Stimulated activated naive CD8-positive, alpha-beta T cell treated with anti-CD3 and anti-CD28 coated beads, Interleukin-15, Interleukin-2, amounts not matched to agents 100 ng/mL and 50 ng/mL, for 24 hours (primary cell): ENCODE measurements at regions not wholly inside any gene's neighbourhood (a gene's known extent, or its start where the extent isn't known, plus 50 kb on each side); places are given as distances from the start of the nearest gene placed in this dataset.
"Not testable (repeated sequence)": the region's sequence is repeated elsewhere in the genome, so short reads cannot be mapped to it uniquely, and the experiment has no call there.

Experiments used
- H3K27ac Mint-ChIP-seq: one replicate; pipeline ENCODE4 v1.8.0; 2021; ENCODE audit warnings: mild to moderate bottlenecking, mixed read lengths
- H3K27me3 Mint-ChIP-seq: one replicate; pipeline ENCODE4 v1.8.0; 2021; ENCODE audit warnings: mixed read lengths
- H3K36me3 Mint-ChIP-seq: one replicate; pipeline ENCODE4 v1.8.0; 2021; ENCODE audit warnings: low read depth, mixed read lengths
- H3K4me1 Mint-ChIP-seq: one replicate; pipeline ENCODE4 v1.8.0; 2021; ENCODE audit warnings: low read depth, mixed read lengths
- H3K4me3 Mint-ChIP-seq: one replicate; pipeline ENCODE4 v1.8.0; 2021; ENCODE audit warnings: mild to moderate bottlenecking, mixed read lengths
- H3K9me3 Mint-ChIP-seq: one replicate; pipeline ENCODE4 v1.8.0; 2021; ENCODE audit warnings: mixed read lengths

DNA sequence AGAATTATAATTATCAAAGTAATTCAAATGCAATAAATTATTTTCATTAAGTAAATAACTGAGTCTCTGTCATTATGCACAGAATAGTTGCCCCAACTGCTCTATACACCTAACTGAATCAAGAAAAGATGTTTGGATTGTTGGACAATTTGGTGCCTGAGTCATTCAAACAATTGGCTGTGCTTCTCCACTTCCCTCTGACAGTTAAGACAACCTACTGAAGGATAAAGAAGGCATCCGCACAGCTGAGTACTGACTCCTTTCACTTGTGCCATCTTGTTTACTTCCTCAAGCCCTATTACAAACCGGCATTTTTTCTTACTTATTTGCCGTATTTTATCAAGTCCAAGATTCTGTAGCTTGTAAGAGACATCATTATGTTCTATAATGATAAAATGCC is 110.6 kb upstream of the C1QTNF7 start:
- Mint-ChIP-seq H3K36me3 (no peaks in the 10 kb centered on the region), H3K27me3 (peaks cover 7% of the 10 kb centered on the region), H3K27ac (no peak overlapping the region), H3K4me1 (no peaks in the 10 kb centered on the region), H3K4me3 (no peak overlapping the region), H3K9me3 (no peaks in the 10 kb centered on the region)

DNA sequence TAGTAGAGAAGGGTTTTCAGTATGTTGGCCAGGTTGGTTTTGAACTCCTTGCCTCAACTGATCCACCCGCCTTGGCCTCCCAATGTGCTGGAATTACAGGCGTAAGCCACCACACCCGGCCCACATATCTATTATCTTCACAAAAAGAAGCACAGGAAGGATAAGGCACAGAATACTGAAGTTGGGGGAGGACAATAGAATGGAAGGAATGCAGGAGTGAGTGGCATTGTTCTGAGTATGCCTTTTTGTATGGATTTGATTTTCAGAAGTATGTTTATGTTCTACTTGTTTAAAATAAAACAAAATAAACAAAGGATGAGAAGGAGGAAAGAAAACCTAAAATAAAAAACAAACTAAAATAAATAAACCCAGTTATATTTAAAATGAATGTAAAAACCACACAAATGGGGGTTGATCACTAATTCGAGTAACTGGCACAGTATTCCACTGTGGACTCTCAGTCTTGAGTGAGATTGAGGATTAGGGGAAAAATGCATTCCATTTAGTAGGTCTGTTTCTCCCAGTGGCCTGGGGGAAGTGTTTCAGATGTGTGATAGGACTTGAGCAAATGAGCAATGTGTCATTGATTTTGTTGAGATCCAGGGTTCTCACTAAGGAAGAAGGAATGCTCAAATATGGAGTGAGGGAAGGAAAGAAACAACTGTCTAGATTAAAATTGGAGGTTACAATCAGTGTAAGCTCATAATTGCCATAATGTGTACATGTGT is 109.0 kb upstream of the C1QTNF7 start:
- no peak overlapping the region for H3K4me3 Mint-ChIP-seq
- H3K4me1 Mint-ChIP-seq = no peaks in the 10 kb centered on the region
- no peaks in the 10 kb centered on the region for H3K9me3 Mint-ChIP-seq
- H3K27me3 Mint-ChIP-seq = peaks cover 8% of the 10 kb centered on the region
- H3K27ac Mint-ChIP-seq = no peak overlapping the region
- H3K36me3 Mint-ChIP-seq = no peaks in the 10 kb centered on the region

DNA sequence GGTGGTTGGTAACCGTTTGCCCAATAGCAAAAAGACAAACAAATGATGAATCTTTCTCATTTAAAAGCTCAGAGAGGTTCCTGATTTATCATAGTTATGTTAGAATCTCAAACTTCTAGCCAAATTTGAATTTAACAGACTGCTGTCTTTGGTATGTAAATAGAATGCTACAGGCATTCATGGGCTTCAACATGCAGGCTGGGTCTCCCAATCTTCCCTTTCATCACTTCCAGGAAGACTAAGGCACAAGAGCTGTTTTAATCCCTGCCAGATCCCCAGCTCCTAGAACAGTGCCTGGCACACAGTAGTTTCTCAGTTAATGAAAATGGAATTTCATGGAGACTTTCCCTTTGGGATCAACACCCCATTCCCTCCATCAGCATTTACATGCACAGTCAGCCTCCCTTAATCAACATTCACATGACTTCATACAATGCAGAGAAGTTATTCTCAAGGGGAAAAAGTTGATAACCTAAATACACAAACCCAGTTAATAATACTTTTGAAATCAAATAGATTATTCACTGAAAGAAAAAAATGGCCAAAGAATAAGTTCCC is 107.6 kb upstream of the C1QTNF7 start:
- H3K27ac Mint-ChIP-seq = no peak overlapping the region
- no peaks in the 10 kb centered on the region for H3K4me1 Mint-ChIP-seq
- no peak overlapping the region for H3K4me3 Mint-ChIP-seq
- peaks cover 8% of the 10 kb centered on the region for H3K27me3 Mint-ChIP-seq
- H3K9me3 Mint-ChIP-seq = no peaks in the 10 kb centered on the region
- no peaks in the 10 kb centered on the region for H3K36me3 Mint-ChIP-seq

DNA sequence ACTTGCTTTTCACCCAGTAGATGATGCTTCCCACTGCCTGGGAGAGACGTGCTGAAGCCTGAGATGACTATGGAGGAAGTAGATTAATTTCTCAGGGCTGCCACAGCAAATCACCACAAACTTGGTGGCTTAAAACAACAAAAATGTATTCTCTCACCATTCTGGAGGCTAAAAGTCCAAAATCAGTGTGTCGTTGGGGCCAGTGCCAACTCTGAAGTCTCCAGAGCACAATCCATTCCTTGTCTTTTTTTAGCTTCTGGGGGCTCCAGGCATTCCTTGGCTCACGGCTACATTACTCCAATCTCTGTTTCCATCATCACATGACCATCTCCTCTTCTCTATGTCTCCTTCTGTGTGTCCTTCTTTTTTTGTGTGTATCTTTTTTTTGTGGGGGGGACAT is 105.8 kb upstream of the C1QTNF7 start:
- Mint-ChIP-seq H3K27me3 (peaks cover 8% of the 10 kb centered on the region), H3K4me3 (no peak overlapping the region), H3K9me3 (no peaks in the 10 kb centered on the region), H3K27ac (no peak overlapping the region), H3K36me3 (no peaks in the 10 kb centered on the region), H3K4me1 (no peaks in the 10 kb centered on the region)

DNA sequence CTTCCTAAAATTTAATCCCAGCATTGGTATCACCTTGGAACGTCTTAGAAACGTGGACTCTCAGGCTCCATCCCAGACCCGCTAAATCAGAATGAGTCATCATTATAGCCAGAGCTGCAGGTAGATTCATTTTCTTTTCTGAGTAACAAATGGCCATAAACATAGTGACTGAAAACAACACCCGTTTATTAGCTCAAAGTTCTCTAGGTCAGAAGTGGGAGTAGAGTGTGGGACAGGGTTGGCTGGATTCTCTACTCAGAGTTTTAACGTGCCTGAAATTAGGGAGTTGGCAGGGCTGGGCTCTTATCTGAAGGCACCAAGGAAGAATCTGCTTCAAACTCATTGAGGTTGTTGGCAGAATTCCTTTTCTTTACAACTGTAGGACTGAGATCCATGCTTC is 101.8 kb upstream of the C1QTNF7 start:
- Mint-ChIP-seq H3K9me3 (no peaks in the 10 kb centered on the region), H3K4me3 (no peak overlapping the region), H3K36me3 (no peaks in the 10 kb centered on the region), H3K27ac (no peak overlapping the region), H3K27me3 (peaks cover 4% of the 10 kb centered on the region), H3K4me1 (no peaks in the 10 kb centered on the region)

DNA sequence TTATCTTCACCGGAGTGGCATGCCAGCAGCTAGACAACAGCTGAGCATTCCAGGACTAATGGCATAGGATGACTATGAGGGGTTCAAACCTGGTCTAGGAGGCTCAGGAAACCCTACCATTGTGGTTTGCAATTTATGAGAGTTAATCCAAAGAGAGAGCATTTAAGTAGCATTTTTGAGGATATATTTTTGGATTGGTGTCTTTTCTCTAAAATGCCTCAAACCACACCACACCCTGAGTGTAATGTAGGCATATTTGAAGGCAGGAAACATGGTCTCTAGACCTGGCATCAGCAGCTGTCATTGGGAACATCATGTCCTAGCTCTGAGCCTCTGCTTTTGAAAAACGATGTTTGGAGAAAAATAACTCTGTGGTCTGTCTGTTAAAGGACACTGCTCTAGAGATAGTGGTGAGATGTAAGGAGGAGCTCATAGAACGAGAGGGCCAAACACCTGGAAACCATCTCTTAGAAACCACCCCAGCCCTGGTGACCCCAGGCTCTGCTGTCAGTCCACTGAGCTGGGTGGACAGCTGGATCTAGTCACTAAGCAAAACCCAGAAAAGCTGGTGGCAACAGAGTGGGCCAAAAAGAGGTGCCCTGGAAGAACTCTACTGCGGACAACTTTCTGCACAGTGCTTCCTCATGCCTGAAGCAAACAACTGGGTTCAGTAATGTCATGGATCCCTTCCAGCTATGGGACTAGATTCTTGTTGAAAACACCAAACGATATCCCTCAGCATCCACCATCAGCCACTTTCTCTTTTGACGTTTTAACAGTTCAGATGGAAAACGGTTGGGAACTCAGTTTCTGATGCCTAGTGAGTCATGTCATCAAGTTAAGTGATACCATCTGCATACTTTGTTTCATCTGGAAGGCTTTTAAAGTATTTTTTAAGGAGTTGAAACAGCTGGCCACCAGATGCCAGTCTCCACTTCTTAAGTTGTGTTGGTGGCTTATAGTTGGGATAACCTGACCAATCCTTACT is 100.2 kb upstream of the C1QTNF7 start:
- Mint-ChIP-seq H3K36me3 (no peaks in the 10 kb centered on the region), H3K4me3 (no peak overlapping the region), H3K27me3 (no peaks in the 10 kb centered on the region), H3K27ac (no peak overlapping the region), H3K9me3 (no peaks in the 10 kb centered on the region), H3K4me1 (no peaks in the 10 kb centered on the region)

DNA sequence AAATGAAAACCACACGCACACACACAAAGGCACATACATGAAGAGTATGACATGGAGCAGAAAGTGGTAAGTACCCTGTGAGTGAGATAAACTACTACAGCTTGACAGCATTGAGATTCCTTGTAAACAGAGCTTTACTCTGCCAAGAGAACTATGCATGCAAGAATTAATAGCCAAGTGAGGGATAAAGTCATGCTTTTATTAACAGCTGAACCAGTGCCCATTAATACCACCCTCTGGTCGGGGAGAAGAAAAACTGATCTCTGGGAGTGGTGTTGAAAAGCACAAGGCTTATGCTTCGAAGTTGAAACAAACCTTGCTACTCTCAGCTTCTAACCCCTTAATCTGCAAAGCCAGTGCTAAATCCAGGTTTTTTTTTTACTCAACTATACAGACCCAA is 95.9 kb upstream of the C1QTNF7 start:
- peaks cover 3% of the 10 kb centered on the region for H3K4me1 Mint-ChIP-seq
- H3K4me3 Mint-ChIP-seq = no peak overlapping the region
- H3K36me3 Mint-ChIP-seq = no peaks in the 10 kb centered on the region
- H3K27me3 Mint-ChIP-seq = no peaks in the 10 kb centered on the region
- no peak overlapping the region for H3K27ac Mint-ChIP-seq
- H3K9me3 Mint-ChIP-seq = peaks cover 3% of the 10 kb centered on the region

DNA sequence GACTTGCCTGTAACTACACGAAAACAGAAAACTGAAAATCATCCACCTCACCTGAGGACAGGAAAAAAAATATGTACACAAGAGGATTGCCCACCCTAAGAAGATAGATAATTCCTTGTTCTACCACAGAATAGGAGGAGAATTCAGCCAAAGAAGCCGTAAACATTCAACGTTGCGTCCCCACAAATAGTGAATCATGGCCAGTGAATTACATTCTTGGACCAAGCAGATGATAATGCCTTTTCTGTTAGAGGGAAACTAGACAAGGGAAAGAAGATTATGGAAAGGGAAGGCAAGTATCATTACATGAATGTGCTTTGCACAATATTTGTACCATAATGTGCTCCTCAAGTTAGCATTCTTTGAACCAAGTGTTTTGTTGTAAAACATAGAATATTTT is 95.5 kb upstream of the C1QTNF7 start:
- Mint-ChIP-seq H3K36me3 (no peaks in the 10 kb centered on the region), H3K4me3 (no peak overlapping the region), H3K4me1 (peaks cover 3% of the 10 kb centered on the region), H3K27ac (no peak overlapping the region), H3K27me3 (no peaks in the 10 kb centered on the region), H3K9me3 (peaks cover 3% of the 10 kb centered on the region)

DNA sequence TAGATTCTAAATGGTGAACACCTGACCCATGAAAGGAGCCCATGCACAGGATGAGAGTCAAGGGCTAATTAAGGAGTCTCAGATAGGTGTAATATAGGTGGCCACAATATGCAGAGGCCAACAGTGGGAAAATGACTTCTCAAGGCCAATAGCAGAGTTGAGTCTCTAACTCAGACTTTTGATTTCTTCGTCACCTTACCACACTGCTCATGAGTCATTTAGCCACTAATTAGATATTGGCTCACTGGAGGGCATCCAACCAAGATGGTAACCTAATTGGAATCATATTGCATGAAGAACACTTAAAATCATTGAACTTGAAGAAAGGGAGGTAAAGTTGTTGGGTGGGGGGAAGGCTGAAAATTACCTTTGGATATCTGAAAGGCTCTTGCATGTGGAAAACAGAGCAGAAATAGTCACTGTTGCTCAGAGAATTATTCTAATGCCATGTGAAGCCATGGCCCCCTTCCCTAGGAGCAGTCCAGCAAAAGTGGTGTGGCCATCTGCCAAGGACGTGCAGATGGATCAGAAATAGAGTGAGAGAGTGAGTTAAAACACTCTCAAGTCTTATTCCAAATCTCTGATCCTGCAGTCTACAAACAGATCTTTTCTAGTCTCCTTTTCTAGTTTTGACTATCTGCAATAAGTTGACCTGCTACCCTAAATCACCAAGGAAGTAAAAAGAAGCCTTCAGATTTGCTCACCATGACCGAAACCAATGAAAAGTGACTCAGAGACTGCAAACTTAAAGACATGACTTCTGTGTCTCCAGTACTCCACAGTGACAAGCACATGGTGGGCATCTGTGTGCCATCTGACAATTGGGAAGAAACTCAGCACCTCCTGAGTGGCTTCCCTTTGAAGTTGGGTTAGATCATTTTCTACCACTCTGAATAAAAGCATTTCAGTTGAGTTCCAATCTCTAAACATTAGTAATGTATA is 93.9 kb upstream of the C1QTNF7 start:
- Mint-ChIP-seq H3K27ac (no peak overlapping the region), H3K36me3 (no peaks in the 10 kb centered on the region), H3K9me3 (peaks cover 7% of the 10 kb centered on the region), H3K4me1 (peaks cover 3% of the 10 kb centered on the region), H3K27me3 (no peaks in the 10 kb centered on the region), H3K4me3 (no peak overlapping the region)

DNA sequence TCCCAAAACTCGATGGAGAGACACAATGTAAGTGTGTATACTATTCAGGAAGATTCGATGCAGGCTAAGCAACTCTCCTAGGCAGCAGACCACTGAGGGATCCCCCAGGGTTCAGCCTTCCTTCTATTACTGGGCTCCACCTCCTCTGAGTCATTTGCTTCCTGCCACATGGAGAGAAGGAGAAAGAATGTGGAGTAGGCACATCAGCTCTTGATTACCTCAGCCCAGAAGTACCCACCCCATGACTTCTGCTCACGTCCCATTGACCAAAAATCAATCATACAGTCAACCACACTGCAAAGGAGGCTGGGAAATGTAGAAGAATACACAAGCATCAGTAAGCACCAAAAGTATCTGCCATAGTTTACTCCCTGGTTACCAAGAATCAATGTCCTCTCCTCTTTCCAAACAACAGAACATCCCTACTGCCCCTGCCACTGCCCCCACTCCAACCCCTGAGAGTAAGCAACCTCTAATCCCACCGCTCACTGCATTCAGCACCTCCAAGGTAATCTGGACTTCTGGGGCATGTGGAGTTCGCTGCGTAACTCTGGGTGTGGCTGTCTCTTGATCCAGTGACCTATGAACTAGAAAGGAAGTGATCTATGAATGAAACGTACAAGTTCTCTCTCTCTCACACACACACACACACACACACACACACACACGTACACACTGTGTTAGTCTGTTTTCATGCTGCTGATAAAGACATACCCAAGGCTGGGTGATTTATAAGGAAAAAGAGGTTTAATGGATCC is 91.2 kb upstream of the C1QTNF7 start:
- H3K36me3 Mint-ChIP-seq = no peaks in the 10 kb centered on the region
- H3K9me3 Mint-ChIP-seq = peaks cover 7% of the 10 kb centered on the region
- H3K27me3 Mint-ChIP-seq = no peaks in the 10 kb centered on the region
- H3K27ac Mint-ChIP-seq = no peak overlapping the region
- no peak overlapping the region for H3K4me3 Mint-ChIP-seq
- peaks cover 3% of the 10 kb centered on the region for H3K4me1 Mint-ChIP-seq

DNA sequence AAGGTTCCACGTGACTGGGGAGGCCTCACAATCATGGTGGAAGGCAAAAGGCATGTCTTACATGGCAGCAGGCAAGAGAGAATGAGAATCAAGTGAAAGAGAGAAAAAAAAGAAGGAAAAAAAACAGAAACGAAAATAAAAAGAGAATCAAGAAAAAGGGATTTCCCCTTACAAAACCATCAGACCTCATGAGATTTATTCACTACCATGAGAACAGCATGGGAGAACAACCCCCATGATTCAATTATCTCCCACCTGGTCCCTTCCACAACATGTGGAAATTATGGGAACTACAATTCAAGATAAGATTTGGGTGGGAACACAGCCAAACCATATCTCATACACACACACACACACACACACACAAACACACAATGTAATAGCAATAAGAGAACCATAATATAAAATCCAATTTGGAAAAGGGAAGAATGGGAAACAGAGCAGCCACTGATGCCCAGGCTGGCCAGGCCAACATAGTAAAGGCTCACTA is 90.6 kb upstream of the C1QTNF7 start:
- not testable (repeated sequence) for H3K36me3 Mint-ChIP-seq, H3K27ac Mint-ChIP-seq, H3K27me3 Mint-ChIP-seq, H3K4me3 Mint-ChIP-seq, H3K4me1 Mint-ChIP-seq, H3K9me3 Mint-ChIP-seq

DNA sequence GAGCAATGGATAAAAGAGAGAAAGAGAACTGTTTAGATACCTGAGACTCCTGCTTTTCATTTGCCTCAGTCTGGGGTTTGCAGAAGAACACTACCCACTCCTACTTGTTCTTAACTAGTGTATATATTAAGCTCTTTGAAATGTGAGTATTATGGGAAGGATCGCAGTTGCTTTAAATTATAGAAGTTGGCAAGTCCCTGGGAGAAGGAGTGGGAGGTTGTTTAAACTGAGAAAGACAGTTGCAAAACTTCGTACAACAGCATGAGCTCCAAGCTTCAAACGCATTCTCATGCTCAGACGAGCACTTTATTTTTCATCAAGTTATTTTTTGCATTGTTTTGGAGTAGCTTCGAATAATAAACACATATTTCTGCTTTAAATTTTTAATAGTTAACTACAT is 88.1 kb upstream of the C1QTNF7 start:
- H3K4me3 Mint-ChIP-seq = no peak overlapping the region
- H3K9me3 Mint-ChIP-seq = peaks cover 7% of the 10 kb centered on the region
- H3K27ac Mint-ChIP-seq = no peak overlapping the region
- no peaks in the 10 kb centered on the region for H3K36me3 Mint-ChIP-seq
- H3K27me3 Mint-ChIP-seq = no peaks in the 10 kb centered on the region
- no peaks in the 10 kb centered on the region for H3K4me1 Mint-ChIP-seq

DNA sequence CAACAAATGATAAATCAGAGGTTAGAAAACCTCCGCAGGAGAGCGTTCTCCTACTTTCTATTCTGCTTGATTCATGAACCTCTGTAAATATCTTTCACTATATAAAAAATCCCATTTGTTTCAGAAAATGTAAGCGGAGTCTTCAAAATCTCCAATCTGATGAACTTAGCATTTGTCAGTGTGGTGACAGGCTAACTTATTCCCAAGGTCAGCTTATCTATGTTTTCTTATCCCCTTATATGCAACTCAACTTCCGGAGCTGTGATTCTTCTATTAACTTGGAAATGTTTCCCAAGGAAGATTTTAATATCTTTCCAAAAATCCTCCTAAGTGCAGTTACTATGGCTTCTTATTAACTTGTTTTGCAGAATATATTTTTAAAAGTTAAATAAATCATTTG is 87.5 kb upstream of the C1QTNF7 start:
- Mint-ChIP-seq H3K36me3 (no peaks in the 10 kb centered on the region), H3K9me3 (peaks cover 7% of the 10 kb centered on the region), H3K4me3 (no peak overlapping the region), H3K27ac (no peak overlapping the region), H3K27me3 (no peaks in the 10 kb centered on the region), H3K4me1 (peaks cover 3% of the 10 kb centered on the region)
